Panc1 (cell line): ENCODE measurements at regions not wholly inside any gene's neighbourhood (a gene's known extent, or its start where the extent isn't known, plus 50 kb on each side); places are given as distances from the start of the nearest gene placed in this dataset.

Experiments
- POLR2AphosphoS5 ChIP-seq: IDR thresholded peaks from 2 replicates; pipeline ENCODE4 v1.6.1; 2012; ENCODE audit warnings: mild to moderate bottlenecking, low read depth, low read length, moderate library complexity
- SIN3A ChIP-seq: IDR thresholded peaks from 2 replicates; pipeline ENCODE4 v1.6.1; 2012; ENCODE audit warnings: low read depth, mild to moderate bottlenecking, low read length, moderate library complexity, borderline replicate concordance; ENCODE audit not compliant: insufficient read depth
- TF ChIP-seq, protein P1 (sequence below): fragments of 450-650 bp; IDR thresholded peaks from 2 replicates; pipeline ENCODE4 v1.5.1; 2017; ENCODE audit warnings: mild to moderate bottlenecking
- TF ChIP-seq, protein P2 (sequence below), 2 experiments: IDR thresholded peaks; 2 replicates each; pipeline ENCODE4 v1.6.1; 2011 to 2012; ENCODE audit warnings: low read depth in 2 of 2, control low read depth in 1 of 2, low read length in 1 of 2, mild to moderate bottlenecking in 1 of 2, moderate library complexity in 1 of 2; ENCODE audit not compliant: insufficient read depth in 1 of 2

DNA sequence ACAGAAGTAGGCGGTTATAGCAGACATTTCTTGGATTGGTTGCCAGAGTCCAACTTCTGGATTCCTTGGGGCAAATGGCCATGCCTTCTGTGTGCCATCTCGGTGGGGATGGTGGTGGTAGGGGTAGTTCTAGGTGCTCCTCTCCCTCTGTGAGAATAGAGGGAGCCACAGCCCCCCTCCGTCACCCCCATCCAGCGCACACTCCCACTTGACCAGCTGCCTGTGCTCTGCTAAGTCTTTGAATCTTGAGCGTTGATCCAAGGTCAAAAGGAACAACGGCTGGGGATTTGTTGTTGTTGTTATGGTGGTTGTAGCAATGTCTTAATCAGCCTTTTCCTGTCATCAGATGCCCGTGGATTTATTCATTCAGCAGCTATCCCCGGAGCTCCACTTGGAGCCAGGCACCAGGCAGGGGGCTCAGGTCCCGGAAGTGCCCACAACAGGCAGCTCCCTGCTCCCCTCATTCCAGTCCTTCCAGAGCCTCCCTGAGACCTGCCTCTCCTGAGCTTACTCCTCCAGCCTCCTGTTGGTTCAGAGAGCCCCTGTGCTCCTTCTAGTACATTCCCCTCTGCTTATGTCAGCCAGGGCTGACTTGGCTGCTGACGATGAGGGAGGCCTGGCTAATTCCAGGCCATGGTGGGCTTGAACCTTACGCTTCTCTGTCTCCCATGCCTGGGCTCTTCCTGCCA, 146.6 kb upstream of the WNT4 start:
- TF ChIP-seq, protein P1, sequence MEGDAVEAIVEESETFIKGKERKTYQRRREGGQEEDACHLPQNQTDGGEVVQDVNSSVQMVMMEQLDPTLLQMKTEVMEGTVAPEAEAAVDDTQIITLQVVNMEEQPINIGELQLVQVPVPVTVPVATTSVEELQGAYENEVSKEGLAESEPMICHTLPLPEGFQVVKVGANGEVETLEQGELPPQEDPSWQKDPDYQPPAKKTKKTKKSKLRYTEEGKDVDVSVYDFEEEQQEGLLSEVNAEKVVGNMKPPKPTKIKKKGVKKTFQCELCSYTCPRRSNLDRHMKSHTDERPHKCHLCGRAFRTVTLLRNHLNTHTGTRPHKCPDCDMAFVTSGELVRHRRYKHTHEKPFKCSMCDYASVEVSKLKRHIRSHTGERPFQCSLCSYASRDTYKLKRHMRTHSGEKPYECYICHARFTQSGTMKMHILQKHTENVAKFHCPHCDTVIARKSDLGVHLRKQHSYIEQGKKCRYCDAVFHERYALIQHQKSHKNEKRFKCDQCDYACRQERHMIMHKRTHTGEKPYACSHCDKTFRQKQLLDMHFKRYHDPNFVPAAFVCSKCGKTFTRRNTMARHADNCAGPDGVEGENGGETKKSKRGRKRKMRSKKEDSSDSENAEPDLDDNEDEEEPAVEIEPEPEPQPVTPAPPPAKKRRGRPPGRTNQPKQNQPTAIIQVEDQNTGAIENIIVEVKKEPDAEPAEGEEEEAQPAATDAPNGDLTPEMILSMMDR: no peak
- TF ChIP-seq SIN3A (no peak), POLR2AphosphoS5 (no peak)
- TF ChIP-seq, protein P2, sequence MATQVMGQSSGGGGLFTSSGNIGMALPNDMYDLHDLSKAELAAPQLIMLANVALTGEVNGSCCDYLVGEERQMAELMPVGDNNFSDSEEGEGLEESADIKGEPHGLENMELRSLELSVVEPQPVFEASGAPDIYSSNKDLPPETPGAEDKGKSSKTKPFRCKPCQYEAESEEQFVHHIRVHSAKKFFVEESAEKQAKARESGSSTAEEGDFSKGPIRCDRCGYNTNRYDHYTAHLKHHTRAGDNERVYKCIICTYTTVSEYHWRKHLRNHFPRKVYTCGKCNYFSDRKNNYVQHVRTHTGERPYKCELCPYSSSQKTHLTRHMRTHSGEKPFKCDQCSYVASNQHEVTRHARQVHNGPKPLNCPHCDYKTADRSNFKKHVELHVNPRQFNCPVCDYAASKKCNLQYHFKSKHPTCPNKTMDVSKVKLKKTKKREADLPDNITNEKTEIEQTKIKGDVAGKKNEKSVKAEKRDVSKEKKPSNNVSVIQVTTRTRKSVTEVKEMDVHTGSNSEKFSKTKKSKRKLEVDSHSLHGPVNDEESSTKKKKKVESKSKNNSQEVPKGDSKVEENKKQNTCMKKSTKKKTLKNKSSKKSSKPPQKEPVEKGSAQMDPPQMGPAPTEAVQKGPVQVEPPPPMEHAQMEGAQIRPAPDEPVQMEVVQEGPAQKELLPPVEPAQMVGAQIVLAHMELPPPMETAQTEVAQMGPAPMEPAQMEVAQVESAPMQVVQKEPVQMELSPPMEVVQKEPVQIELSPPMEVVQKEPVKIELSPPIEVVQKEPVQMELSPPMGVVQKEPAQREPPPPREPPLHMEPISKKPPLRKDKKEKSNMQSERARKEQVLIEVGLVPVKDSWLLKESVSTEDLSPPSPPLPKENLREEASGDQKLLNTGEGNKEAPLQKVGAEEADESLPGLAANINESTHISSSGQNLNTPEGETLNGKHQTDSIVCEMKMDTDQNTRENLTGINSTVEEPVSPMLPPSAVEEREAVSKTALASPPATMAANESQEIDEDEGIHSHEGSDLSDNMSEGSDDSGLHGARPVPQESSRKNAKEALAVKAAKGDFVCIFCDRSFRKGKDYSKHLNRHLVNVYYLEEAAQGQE (IDR thresholded peaks at IDR 0.05; ENCODE audit: insufficient read depth in 1 of 2, low read depth in 2 of 2, low read length in 1 of 2): no peak
